Bronchial epithelial cell (primary cell): ENCODE measurements at regions not wholly inside any gene's neighbourhood (a gene's known extent, or its start where the extent isn't known, plus 50 kb on each side); places are given as distances from the start of the nearest gene placed in this dataset.
A peak's percentile ranks its signal among the peaks of the same experiment; 100 is the strongest.

ENCODE experiments used
- DNase-seq: peaks from one replicate; pipeline ENCODE4 v3.0.0-alpha.2; 2010; ENCODE audit warnings: low read depth
- FAIRE-seq: peaks from 2 replicates; lab custom pipeline; 2011; peaks lifted over from hg19 to GRCh38; lab: Jason Lieb, UNC
- H3K27me3 ChIP-seq: 2 replicates; pipeline ENCODE4 v1.5.1; 2011; ENCODE audit warnings: low read length; ENCODE audit not compliant: control insufficient read depth, insufficient read depth
- H3K36me3 ChIP-seq: 2 replicates; pipeline ENCODE4 v1.5.1; 2011; ENCODE audit warnings: low read length; ENCODE audit not compliant: control insufficient read depth, insufficient read depth
- H3K4me3 ChIP-seq: 2 replicates; pipeline ENCODE4 v1.5.1; 2011; ENCODE audit warnings: mild to moderate bottlenecking, low read depth, low read length, control low read depth
- TF ChIP-seq, protein P1 (sequence below): IDR thresholded peaks from 2 replicates; pipeline ENCODE4 v1.5.1; 2011; ENCODE audit warnings: mild to moderate bottlenecking, moderate library complexity, low read length, control low read depth, inconsistent platforms; ENCODE audit not compliant: insufficient read depth, severe bottlenecking

DNA sequence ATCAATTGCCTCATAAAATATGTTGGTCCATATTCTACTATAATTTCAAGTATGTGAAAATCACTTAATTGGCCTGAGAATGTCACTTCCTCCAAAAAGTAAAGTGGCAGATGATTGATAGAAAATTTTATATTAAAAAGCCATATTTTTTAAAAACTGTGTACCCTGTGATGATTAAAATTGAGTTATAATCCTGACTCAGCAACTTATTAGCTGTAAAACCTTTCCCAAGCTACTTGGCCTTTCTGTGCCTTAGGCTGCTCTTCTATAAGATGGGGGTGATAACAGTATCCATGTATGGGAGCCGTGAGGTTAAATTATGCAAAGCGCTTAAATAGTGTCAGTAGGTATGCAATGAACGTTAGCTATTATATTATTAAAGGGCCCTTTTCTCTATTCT is 524.4 kb downstream of the TFAP2A start:
- H3K4me3 ChIP-seq = no peak overlapping the region
- TF ChIP-seq, protein P1, sequence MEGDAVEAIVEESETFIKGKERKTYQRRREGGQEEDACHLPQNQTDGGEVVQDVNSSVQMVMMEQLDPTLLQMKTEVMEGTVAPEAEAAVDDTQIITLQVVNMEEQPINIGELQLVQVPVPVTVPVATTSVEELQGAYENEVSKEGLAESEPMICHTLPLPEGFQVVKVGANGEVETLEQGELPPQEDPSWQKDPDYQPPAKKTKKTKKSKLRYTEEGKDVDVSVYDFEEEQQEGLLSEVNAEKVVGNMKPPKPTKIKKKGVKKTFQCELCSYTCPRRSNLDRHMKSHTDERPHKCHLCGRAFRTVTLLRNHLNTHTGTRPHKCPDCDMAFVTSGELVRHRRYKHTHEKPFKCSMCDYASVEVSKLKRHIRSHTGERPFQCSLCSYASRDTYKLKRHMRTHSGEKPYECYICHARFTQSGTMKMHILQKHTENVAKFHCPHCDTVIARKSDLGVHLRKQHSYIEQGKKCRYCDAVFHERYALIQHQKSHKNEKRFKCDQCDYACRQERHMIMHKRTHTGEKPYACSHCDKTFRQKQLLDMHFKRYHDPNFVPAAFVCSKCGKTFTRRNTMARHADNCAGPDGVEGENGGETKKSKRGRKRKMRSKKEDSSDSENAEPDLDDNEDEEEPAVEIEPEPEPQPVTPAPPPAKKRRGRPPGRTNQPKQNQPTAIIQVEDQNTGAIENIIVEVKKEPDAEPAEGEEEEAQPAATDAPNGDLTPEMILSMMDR = no peak
- FAIRE-seq (no peak), DNase-seq (no peak)
- H3K27me3 ChIP-seq = no peaks in the 10 kb centered on the region
- H3K36me3 ChIP-seq = no peaks in the 10 kb centered on the region

DNA sequence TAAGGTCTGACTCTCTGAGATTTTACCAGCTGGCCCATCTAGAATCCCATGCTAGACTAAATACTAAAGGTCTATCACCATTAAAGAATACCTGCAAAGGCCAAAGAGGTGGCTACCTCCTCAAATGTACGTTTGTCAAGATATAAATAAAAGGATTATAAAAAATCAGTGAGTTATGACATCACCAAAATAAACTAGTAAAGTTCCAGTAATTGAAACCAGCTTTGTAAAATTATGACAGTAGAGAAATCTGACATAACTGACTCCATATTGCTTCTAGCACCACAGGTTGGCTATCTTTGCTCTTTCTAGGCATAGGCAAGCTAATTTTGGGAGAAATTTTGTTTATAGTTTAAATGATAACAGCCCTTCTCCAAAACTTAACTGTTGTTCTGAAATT is 536.3 kb downstream of the TFAP2A start:
- H3K4me3 ChIP-seq = no peak overlapping the region
- no peak for DNase-seq
- FAIRE-seq = no peak
- H3K36me3 ChIP-seq = no peaks in the 10 kb centered on the region
- TF ChIP-seq, protein P1 = no peak
- H3K27me3 ChIP-seq = no peaks in the 10 kb centered on the region

DNA sequence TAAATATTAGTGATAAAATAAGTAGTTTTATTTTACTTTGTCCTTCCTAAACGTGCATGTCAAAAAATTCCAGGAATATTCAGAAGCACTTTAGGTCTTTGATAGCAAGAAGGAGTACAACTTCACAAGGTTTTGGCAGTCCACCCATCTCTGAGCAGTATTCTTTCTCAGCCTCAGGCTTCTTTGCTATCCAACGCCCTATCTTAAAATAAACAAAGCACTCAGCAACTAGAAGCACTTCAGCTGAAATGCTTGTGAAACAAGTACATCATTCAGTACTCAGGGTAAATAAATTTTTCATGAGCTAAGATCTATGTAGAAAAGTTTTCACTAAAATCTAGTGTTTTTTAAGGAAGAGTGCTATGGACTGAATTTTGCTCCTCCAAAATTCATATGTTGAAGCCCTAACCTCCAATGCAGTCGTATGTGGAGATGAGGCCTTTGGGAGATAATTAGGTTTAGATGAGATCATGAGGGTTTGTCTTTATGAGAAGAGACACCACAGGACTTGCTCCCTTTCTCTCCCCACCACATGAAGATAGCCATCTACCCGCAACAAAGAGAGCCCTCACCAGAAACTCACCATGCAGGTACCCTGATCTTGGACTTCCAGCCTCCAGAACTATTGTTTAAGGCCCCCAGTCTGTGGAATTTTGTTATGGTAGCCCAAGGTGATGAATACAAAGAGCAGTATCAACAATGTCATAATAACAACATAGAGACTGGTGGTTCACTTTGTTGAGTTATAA is 539.1 kb downstream of the TFAP2A start:
- Histone ChIP-seq H3K4me3 (no peak overlapping the region), H3K36me3 (no peaks in the 10 kb centered on the region), H3K27me3 (no peaks in the 10 kb centered on the region)
- FAIRE-seq = no peak
- TF ChIP-seq, protein P1 = no peak
- peak; percentile 3 for DNase-seq

DNA sequence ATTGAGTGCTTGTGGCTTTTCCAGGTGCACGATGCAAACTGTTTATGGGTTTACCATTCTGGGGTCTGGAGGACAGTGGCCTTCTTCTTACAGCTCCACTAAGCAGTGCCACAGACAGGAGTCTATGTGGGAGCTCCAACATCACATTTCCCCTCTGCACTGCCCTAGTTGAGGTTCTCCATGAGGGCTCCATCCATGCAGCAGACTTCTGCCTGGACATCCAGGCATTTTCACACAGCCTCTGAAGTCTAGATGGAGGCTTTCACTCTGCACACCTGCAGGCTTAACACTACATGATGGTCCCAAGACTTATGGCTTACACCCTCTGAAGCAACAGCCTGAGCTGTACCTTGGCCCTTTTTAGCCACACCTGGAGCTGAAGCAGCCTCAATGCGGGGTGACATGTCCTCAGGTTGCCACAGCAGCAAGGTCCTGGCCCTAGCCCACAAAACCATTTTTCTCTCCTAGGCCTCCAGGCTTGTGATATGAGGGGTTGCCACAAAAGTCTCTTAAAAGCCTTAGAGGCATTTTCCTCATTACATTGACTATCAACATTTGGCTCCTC is 552.2 kb downstream of the TFAP2A start:
- FAIRE-seq = no peak

DNA sequence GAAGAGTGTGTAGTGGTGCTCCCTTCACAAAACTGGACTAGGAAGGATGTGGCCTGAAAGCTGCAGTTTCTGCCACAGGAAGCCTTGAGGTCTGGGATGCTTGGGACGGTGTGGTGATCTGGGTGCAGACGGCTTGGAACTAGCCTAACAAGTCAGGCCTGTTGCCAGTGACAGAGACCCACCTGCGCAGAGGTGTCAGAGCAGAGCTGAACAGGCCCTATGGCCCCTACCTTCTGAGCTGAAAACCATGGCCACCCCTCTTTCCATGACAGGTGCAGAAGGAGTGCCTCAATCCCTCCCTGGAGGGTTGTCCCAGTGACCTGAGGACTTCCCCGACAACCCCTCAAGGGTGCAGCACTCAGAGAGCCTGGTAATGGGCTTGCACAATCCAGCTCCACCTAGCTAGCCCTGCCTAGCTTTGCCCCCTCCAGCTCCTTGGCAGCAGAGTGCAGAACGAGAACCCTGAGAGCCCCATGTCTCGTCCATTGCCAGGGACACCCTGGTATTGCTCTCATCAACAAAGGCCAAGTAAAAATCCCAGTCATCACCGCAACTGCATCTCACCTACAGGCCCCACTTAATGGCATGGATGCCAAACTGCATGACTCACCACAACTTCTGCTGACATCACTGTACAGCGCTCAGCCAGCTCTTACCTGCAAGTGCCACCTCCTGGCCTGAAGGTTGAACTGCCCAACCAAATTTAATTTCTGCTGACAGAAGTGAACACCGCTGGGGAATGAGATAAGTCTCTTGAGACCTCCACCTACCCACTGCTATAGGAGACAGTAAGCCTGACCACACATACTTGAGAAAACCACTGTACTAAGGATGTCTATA is 563.1 kb downstream of the TFAP2A start:
- H3K36me3 ChIP-seq = no peaks in the 10 kb centered on the region
- TF ChIP-seq, protein P1 = peak; percentile 38
- no peak overlapping the region for H3K4me3 ChIP-seq
- FAIRE-seq (no peak), DNase-seq (peak; percentile 77)
- H3K27me3 ChIP-seq = no peaks in the 10 kb centered on the region

More for the DNA sequence above, 552.2 kb downstream of the TFAP2A start:
- no peak overlapping the region for H3K4me3 ChIP-seq
- no peak for DNase-seq
- H3K36me3 ChIP-seq = no peaks in the 10 kb centered on the region
- TF ChIP-seq, protein P1 = no peak
- H3K27me3 ChIP-seq = no peaks in the 10 kb centered on the region
